SK-N-SH (cell line): ENCODE measurements at regions not wholly inside any gene's neighbourhood (a gene's known extent, or its start where the extent isn't known, plus 50 kb on each side); places are given as distances from the start of the nearest gene placed in this dataset.

Source experiments
- FOXJ3 ChIP-seq: sonication (generic); formaldehyde crosslinking; IDR thresholded peaks from 2 replicates; pipeline ENCODE4 v1.5.1; 2020; ENCODE audit warnings: mild to moderate bottlenecking, missing genetic modification reagents
- GABPA ChIP-seq: IDR thresholded peaks from 2 replicates; pipeline ENCODE4 v1.4.0; 2012; ENCODE audit warnings: low read depth, mild to moderate bottlenecking
- RAD21 ChIP-seq: IDR thresholded peaks from 2 replicates; pipeline ENCODE4 v1.6.1; 2012; ENCODE audit warnings: mild to moderate bottlenecking, low read length
- SIN3A ChIP-seq: IDR thresholded peaks from 2 replicates; pipeline ENCODE4 v1.6.1; 2012; ENCODE audit warnings: low read depth, mild to moderate bottlenecking, low read length, moderate library complexity, borderline replicate concordance
- TAF1 ChIP-seq: IDR thresholded peaks from 2 replicates; pipeline ENCODE4 v1.6.1; 2012; ENCODE audit warnings: low read depth, mild to moderate bottlenecking, low read length, moderate library complexity, borderline replicate concordance
- YY1 ChIP-seq: IDR thresholded peaks from 2 replicates; pipeline ENCODE4 v1.4.0; 2012; ENCODE audit warnings: low read depth, mild to moderate bottlenecking
- TF ChIP-seq, protein P1 (sequence below): fragments of 200-600 bp; sonication (generic); IDR thresholded peaks from 2 replicates; pipeline ENCODE4 v1.6.1; 2017; ENCODE audit warnings: antibody characterized with exemption, mild to moderate bottlenecking, moderate library complexity
- TF ChIP-seq, protein P2 (sequence below): IDR thresholded peaks from 2 replicates; pipeline ENCODE4; 2012

DNA sequence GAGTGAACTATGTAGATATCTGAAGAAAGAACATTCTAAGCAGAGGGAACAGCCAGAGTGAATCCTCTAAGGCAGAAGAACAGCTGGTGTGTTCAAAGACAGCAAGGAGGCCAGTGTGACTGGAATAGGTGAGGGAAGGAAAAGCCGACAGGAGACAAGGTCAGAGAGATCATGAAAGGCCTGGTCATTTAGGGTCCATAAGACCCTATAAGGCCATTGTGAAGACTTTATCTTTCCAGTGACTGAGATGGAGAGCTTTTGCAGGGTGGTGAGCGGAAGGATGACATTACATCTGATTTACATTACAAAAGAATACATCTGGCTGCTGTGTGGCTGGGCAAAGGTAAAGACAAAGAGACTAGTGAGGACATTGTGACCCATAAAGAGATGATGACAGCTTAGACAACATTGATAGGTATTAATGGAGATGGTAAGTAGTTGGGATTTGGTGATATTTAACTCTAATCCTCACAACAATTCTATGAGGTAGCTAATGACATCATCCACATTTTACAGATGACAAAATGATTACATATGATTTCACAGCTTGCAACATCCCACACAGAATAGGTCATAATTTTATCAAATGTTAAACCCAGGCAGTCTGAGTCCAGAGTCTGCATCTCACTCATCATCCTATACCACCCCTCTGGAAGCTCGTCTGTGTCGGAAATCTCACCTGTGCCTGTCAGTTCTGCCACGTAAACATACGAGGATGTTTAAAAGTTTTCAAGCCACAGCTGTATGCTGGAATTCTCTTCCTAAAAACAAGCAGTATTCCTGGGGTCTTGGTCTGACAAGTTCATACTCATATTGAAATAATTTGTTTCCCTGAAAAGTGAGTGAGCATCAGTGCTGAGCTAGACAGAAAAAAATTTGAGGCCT is 70.2 kb upstream of the PIK3R4 start:
- TF ChIP-seq GABPA (no peak), SIN3A (no peak), TAF1 (no peak), RAD21 (no peak), YY1 (no peak), FOXJ3 (CRISPR knock-in tag) (no peak)
- TF ChIP-seq, protein P1, sequence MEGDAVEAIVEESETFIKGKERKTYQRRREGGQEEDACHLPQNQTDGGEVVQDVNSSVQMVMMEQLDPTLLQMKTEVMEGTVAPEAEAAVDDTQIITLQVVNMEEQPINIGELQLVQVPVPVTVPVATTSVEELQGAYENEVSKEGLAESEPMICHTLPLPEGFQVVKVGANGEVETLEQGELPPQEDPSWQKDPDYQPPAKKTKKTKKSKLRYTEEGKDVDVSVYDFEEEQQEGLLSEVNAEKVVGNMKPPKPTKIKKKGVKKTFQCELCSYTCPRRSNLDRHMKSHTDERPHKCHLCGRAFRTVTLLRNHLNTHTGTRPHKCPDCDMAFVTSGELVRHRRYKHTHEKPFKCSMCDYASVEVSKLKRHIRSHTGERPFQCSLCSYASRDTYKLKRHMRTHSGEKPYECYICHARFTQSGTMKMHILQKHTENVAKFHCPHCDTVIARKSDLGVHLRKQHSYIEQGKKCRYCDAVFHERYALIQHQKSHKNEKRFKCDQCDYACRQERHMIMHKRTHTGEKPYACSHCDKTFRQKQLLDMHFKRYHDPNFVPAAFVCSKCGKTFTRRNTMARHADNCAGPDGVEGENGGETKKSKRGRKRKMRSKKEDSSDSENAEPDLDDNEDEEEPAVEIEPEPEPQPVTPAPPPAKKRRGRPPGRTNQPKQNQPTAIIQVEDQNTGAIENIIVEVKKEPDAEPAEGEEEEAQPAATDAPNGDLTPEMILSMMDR = no peak
- TF ChIP-seq, protein P2, sequence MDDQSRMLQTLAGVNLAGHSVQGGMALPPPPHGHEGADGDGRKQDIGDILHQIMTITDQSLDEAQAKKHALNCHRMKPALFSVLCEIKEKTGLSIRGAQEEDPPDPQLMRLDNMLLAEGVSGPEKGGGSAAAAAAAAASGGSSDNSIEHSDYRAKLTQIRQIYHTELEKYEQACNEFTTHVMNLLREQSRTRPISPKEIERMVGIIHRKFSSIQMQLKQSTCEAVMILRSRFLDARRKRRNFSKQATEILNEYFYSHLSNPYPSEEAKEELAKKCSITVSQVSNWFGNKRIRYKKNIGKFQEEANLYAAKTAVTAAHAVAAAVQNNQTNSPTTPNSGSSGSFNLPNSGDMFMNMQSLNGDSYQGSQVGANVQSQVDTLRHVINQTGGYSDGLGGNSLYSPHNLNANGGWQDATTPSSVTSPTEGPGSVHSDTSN = no peak
